ENCODE measurements at regions not wholly inside any gene's neighbourhood (a gene's known extent, or its start where the extent isn't known, plus 50 kb on each side); places are given as distances from the start of the nearest gene placed in this dataset.
"Not testable (repeated sequence)": the region's sequence is repeated elsewhere in the genome, so short reads cannot be mapped to it uniquely, and the experiment has no call there.

DNA sequence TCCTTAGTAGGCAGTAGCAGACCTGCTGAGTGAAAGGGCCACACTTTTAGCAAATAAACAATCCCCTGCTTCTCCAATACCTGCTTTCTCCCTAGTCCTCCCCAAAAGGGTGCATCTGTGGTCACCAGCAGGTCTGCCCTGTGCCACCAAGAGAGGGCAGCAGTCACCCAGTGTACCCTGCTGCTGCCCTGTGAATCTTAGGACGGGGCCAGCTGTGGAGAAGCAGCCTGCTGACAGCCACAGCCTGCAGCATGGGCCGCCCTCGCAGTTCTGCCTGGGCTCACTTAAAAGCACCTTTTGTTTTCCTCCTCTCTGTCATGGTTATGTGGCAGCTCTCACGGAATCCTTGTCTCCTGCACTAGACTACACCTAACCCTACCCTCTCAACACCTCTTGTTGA, 85.4 kb upstream of the DRD5 start:
- H3K9ac ChIP-seq (ENCODE audit: low read length); H3K4me3 Mint-ChIP-seq; H3K27me3 ChIP-seq (replicated peaks in 1 of 4; ENCODE audit: control extremely low read depth in 1 of 4, control insufficient read depth in 3 of 4, insufficient read depth in 4 of 4, low read length in 3 of 4); H4K20me1 ChIP-seq (ENCODE audit: control insufficient read depth, insufficient read depth, low read length, poor library complexity, severe bottlenecking); H3K27ac ChIP-seq (ENCODE audit: low read length in 2 of 2); H3K9me3 ChIP-seq (ENCODE audit: control extremely low read depth in 1 of 3, control insufficient read depth in 2 of 3, insufficient read depth in 1 of 3, low read length in 2 of 3); DNase-seq; ATAC-seq (ENCODE audit: low read depth); H2AFZ ChIP-seq (ENCODE audit: insufficient read depth, low read depth, low read length, poor library complexity, severe bottlenecking); H3K9me3 Mint-ChIP-seq (ENCODE audit: insufficient read depth); H3K79me2 ChIP-seq (ENCODE audit: control insufficient read depth, insufficient read depth, low read length); H3K4me3 ChIP-seq (ENCODE audit: control extremely low read depth in 1 of 5, extremely low read depth in 1 of 5, insufficient read depth in 1 of 5, low read depth in 2 of 5, low read length in 4 of 5); H3K4me1 ChIP-seq (ENCODE audit: control insufficient read depth in 2 of 2, insufficient read depth in 2 of 2, low read length in 2 of 2); H3K27ac Mint-ChIP-seq; H3K36me3 ChIP-seq (replicated peaks in 1 of 2; ENCODE audit: control extremely low read depth in 1 of 2, control insufficient read depth in 1 of 2, extremely low read depth in 1 of 2, insufficient read depth in 2 of 2, low read length in 1 of 2); POLR2A ChIA-PET; H3K27me3 Mint-ChIP-seq; intact Hi-C loops (cut with micrococcal nuclease); H3K4me2 ChIP-seq (replicated peaks; ENCODE audit: low read depth, low read length, poor library complexity, severe bottlenecking); H3K4me1 Mint-ChIP-seq: not testable (repeated sequence)
- CTCF ChIA-PET: interaction anchor here (1.1 kb wide), 1 partner anchor 322 kb away, joined by 3 read pairs; no protein-coding TSS in a partner anchor
- WGBS (ENCODE audit: insufficient coverage): 67% methylated on average over 4 of the region's 4 CpGs

GRCh38 chr4:9696561-9696960, 84.9 kb upstream of the DRD5 start:
- H3K4me3 ChIP-seq (ENCODE audit: control extremely low read depth in 1 of 5, extremely low read depth in 1 of 5, insufficient read depth in 1 of 5, low read depth in 2 of 5, low read length in 4 of 5); H3K27me3 ChIP-seq (replicated peaks in 1 of 4; ENCODE audit: control extremely low read depth in 1 of 4, control insufficient read depth in 3 of 4, insufficient read depth in 4 of 4, low read length in 3 of 4); H3K79me2 ChIP-seq (ENCODE audit: control insufficient read depth, insufficient read depth, low read length); H3K4me2 ChIP-seq (replicated peaks; ENCODE audit: low read depth, low read length, poor library complexity, severe bottlenecking); intact Hi-C loops (cut with micrococcal nuclease); H3K27me3 Mint-ChIP-seq; H3K9ac ChIP-seq (ENCODE audit: low read length); H3K9me3 Mint-ChIP-seq (ENCODE audit: insufficient read depth); ATAC-seq (ENCODE audit: low read depth); DNase-seq; H3K27ac ChIP-seq (ENCODE audit: low read length in 2 of 2); H3K4me1 ChIP-seq (ENCODE audit: control insufficient read depth in 2 of 2, insufficient read depth in 2 of 2, low read length in 2 of 2); H4K20me1 ChIP-seq (ENCODE audit: control insufficient read depth, insufficient read depth, low read length, poor library complexity, severe bottlenecking); POLR2A ChIA-PET; H3K9me3 ChIP-seq (ENCODE audit: control extremely low read depth in 1 of 3, control insufficient read depth in 2 of 3, insufficient read depth in 1 of 3, low read length in 2 of 3); H3K4me1 Mint-ChIP-seq; H2AFZ ChIP-seq (ENCODE audit: insufficient read depth, low read depth, low read length, poor library complexity, severe bottlenecking); H3K36me3 ChIP-seq (replicated peaks in 1 of 2; ENCODE audit: control extremely low read depth in 1 of 2, control insufficient read depth in 1 of 2, extremely low read depth in 1 of 2, insufficient read depth in 2 of 2, low read length in 1 of 2); H3K4me3 Mint-ChIP-seq; H3K27ac Mint-ChIP-seq: not testable (repeated sequence)
- 81% methylated on average over 3 of the region's 5 CpGs for WGBS (ENCODE audit: insufficient coverage)
- CTCF ChIA-PET: interaction anchor here (1.1 kb wide), 1 partner anchor 321 kb away, joined by 3 read pairs; no protein-coding TSS in a partner anchor

DNA sequence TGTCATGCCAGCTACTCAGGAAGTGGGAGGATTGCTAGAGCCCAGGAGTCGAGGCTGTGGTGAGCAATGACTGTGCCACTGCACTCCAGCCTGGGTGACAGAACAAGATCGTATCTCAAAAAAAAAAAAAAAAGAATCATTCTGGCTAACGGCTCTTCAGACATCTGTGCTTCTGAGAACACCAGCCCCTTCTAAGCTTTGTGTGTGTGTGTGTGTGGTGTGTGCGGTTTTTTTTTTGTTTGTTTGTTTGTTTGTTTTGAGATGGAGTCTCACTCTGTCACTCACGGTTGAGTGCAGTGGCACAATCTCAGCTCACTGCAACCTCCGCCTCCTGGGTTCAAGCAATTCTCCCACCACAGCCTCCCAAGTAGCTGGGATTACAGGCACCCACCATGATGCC, 79.4 kb upstream of the DRD5 start:
- ATAC-seq (ENCODE audit: low read depth); H3K4me3 Mint-ChIP-seq; H2AFZ ChIP-seq (ENCODE audit: insufficient read depth, low read depth, low read length, poor library complexity, severe bottlenecking); H3K27me3 Mint-ChIP-seq; H3K9me3 ChIP-seq (ENCODE audit: control extremely low read depth in 1 of 3, control insufficient read depth in 2 of 3, insufficient read depth in 1 of 3, low read length in 2 of 3); H3K9ac ChIP-seq (ENCODE audit: low read length); POLR2A ChIA-PET; H3K27ac ChIP-seq (ENCODE audit: low read length in 2 of 2); H4K20me1 ChIP-seq (ENCODE audit: control insufficient read depth, insufficient read depth, low read length, poor library complexity, severe bottlenecking); H3K27ac Mint-ChIP-seq; DNase-seq; H3K4me2 ChIP-seq (replicated peaks; ENCODE audit: low read depth, low read length, poor library complexity, severe bottlenecking); intact Hi-C loops (cut with micrococcal nuclease); H3K4me3 ChIP-seq (ENCODE audit: control extremely low read depth in 1 of 5, extremely low read depth in 1 of 5, insufficient read depth in 1 of 5, low read depth in 2 of 5, low read length in 4 of 5); H3K4me1 ChIP-seq (ENCODE audit: control insufficient read depth in 2 of 2, insufficient read depth in 2 of 2, low read length in 2 of 2); H3K79me2 ChIP-seq (ENCODE audit: control insufficient read depth, insufficient read depth, low read length); H3K36me3 ChIP-seq (replicated peaks in 1 of 2; ENCODE audit: control extremely low read depth in 1 of 2, control insufficient read depth in 1 of 2, extremely low read depth in 1 of 2, insufficient read depth in 2 of 2, low read length in 1 of 2); H3K9me3 Mint-ChIP-seq (ENCODE audit: insufficient read depth); H3K27me3 ChIP-seq (replicated peaks in 1 of 4; ENCODE audit: control extremely low read depth in 1 of 4, control insufficient read depth in 3 of 4, insufficient read depth in 4 of 4, low read length in 3 of 4): not testable (repeated sequence)
- WGBS (ENCODE audit: insufficient coverage): 64% methylated on average over 2 of the region's 6 CpGs
- H3K4me1 Mint-ChIP-seq: peaks cover 14% of the 10 kb centered on the region
- CTCF ChIA-PET: interaction anchor here (0.9 kb wide), 1 partner anchor 311 kb away, joined by 4 read pairs; no protein-coding TSS in a partner anchor

GRCh38 chr4:9702696-9703095, 78.7 kb upstream of the DRD5 start:
- H3K4me3 ChIP-seq (ENCODE audit: control extremely low read depth in 1 of 5, extremely low read depth in 1 of 5, insufficient read depth in 1 of 5, low read depth in 2 of 5, low read length in 4 of 5); H3K79me2 ChIP-seq (ENCODE audit: control insufficient read depth, insufficient read depth, low read length); H4K20me1 ChIP-seq (ENCODE audit: control insufficient read depth, insufficient read depth, low read length, poor library complexity, severe bottlenecking); H2AFZ ChIP-seq (ENCODE audit: insufficient read depth, low read depth, low read length, poor library complexity, severe bottlenecking); H3K4me3 Mint-ChIP-seq; H3K4me1 ChIP-seq (ENCODE audit: control insufficient read depth in 2 of 2, insufficient read depth in 2 of 2, low read length in 2 of 2); H3K27me3 ChIP-seq (replicated peaks in 1 of 4; ENCODE audit: control extremely low read depth in 1 of 4, control insufficient read depth in 3 of 4, insufficient read depth in 4 of 4, low read length in 3 of 4); DNase-seq; H3K4me2 ChIP-seq (replicated peaks; ENCODE audit: low read depth, low read length, poor library complexity, severe bottlenecking); H3K9ac ChIP-seq (ENCODE audit: low read length); H3K9me3 Mint-ChIP-seq (ENCODE audit: insufficient read depth); H3K9me3 ChIP-seq (ENCODE audit: control extremely low read depth in 1 of 3, control insufficient read depth in 2 of 3, insufficient read depth in 1 of 3, low read length in 2 of 3); POLR2A ChIA-PET; H3K27ac ChIP-seq (ENCODE audit: low read length in 2 of 2); H3K27me3 Mint-ChIP-seq; H3K36me3 ChIP-seq (replicated peaks in 1 of 2; ENCODE audit: control extremely low read depth in 1 of 2, control insufficient read depth in 1 of 2, extremely low read depth in 1 of 2, insufficient read depth in 2 of 2, low read length in 1 of 2); H3K27ac Mint-ChIP-seq; ATAC-seq (ENCODE audit: low read depth): not testable (repeated sequence)
- WGBS (ENCODE audit: insufficient coverage): 94% methylated on average over 5 of the region's 9 CpGs
- CTCF ChIA-PET: interaction anchor here (1.1 kb wide), 1 partner anchor 312 kb away, joined by 4 read pairs; no protein-coding TSS in a partner anchor
- H3K4me1 Mint-ChIP-seq: peaks cover 14% of the 10 kb centered on the region
- intact Hi-C loops (cut with micrococcal nuclease): loop anchor here (1.0 kb wide), 1 partner anchor 317 kb away; no protein-coding TSS in a partner anchor
